ENCODE measurements at regions not wholly inside any gene's neighbourhood (a gene's known extent, or its start where the extent isn't known, plus 50 kb on each side); places are given as distances from the start of the nearest gene placed in this dataset.
"Not testable (repeated sequence)": the region's sequence is repeated elsewhere in the genome, so short reads cannot be mapped to it uniquely, and the experiment has no call there.

DNA sequence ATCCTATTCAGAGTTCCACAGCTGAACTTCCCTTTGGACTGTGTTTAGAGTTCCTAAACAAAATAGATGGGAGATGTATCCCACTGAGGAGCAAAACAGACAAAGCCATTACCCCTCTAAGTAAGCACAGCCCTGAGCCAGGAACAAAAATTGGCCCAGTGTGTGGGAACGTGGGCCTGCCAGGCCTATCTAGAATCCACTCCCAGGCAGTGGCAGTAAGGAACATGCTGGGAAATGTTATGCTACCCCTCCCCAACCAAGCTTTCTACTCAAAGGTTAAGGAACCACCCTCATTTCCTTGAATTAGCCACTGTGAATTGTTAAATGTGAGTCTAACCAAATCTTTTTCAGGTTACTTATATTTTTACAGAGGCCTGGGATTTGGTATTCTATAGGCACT is 405.1 kb upstream of the PTGER4 start:
- no peak for DNase-seq

DNA sequence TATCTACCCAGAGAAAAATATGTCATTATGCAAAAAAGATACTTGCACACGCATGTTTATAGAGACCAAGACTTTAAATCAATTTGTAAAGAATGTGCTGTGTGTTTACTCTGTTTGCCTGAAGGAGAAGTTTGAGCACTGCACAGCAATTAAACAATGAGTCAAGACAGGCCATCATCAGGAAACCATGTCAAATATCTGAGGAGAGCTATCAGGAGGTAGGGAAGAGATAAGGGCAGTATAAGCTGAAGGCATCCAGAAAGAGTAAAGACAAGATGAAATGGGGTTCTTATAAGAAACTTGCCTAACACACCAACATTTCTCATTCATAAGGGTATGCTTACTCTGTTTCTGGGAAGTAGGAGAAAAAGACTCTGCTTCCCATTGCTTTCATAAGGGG is 405.8 kb upstream of the PTGER4 start:
- DNase-seq: no peak

DNA sequence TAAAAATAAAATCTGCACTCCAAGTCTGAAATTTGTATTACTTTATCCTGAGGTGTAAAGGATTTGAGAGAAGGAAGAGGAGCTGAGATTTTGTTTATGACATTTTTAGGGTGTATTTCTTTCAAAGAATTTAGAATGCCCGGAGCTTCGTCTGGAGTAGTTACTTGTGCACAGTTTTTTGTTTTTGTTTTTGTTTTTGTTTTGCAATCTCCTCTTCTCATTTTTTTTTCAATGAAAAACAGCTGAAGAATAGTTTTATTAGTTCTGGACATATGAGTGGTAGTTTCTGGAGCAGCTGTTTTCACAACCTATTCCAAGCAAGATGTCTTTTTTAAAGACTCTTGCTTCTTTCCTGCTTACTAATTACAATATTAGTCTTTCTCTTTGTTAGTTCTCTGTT is 408.2 kb upstream of the PTGER4 start:
- DNase-seq: no peak

DNA sequence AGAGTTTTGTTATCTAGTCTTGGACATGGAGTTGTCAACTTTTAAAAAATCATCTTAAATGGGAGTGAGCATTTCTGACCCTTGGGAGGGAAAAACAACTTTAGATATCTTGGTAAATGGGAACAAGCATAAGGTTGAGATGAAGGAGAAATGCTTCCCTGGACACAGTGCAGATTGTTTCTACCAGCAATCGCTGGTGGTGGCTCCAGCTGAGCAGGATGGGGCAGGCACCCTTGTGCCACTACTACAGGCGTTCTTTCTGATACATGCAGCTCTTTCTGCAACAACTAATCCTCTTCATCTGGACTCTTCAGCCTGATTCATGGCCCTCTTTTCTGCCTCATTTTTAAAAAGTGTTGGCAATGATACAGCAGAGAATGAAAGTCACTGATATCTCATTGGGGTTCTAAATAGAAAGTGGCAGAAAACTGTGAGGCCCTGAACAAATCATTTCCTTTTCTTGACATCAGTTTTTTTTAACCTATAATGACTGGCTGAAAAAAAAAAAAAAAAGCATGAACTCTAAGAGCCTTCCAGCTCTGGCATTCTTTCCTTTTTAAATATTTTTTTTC is 409.4 kb upstream of the PTGER4 start:
- no peak for DNase-seq

DNA sequence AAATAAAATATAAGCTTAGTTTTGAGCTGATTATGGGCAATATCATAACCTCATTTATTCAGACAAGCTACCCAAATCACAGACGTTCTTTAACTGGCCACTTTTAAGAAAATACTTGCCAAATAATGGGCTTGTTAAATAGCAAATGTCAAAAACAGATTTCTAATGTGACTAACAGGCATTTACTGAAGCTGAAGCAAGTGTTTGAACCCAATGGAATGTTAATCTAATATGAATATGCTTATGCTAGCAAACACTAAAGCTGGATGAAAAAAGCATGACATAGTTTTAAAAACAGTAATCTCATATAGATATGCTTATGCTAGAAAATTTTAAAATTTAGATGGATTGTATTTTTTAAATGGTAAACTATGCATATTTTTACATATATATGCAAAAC is 411.6 kb upstream of the PTGER4 start:
- no peak for DNase-seq

DNA sequence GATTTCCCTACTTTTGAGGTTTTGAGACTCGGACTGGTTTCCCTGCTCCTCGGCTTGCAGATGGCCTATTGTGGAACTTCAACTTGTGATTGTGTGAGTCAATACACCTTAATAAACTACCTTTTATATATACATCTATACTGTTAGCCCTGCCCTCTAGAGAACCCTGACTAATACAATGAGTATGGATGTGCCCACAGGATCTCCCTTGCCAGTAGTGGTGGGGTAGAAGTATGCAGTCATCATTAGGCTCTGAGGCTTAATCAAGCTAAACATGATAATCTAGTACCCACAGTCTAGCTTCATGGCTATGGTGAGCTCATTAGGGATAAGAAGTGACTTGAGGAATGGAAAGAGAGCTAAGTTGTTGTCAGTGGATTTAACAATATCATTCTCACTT is 412.8 kb upstream of the PTGER4 start:
- no peak for DNase-seq

DNA sequence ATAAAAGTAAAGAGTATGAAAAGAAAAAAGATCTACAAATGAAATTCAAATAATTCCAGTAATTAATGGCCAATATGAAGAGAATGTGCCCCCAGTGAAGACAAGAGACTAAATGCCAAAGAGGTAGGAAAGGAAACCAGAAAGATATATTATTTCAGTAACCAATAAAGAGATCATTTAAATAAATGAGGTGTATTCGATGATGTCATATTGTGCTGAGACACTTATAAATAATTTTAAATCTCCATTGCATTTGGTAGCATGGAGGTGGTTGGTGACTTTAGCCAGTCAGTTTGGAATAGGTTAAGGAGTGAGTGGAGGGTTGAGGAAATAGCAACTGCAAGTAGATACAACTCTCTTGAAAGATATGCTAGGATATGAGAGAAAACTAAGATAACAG is 417.7 kb upstream of the PTGER4 start:
- no peak for DNase-seq

DNA sequence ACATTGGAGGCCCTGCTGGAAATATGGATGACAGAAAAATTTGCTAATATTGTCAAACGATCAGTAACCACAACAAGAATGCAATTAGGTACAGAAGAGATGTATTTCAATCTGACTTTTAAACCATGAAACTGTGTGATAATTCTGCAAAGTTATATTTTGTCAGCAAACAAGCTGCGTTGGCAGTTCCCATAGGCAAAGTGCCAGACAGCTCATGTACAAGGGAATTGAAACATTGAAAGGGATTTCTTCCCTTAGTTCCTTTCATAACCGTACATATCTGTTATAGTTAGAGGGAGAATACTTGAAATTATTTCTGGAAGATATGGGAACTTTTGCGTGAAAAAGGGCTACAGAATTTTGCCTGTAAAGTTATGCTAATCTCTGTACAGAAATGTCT is 419.4 kb upstream of the PTGER4 start:
- DNase-seq: no peak

DNA sequence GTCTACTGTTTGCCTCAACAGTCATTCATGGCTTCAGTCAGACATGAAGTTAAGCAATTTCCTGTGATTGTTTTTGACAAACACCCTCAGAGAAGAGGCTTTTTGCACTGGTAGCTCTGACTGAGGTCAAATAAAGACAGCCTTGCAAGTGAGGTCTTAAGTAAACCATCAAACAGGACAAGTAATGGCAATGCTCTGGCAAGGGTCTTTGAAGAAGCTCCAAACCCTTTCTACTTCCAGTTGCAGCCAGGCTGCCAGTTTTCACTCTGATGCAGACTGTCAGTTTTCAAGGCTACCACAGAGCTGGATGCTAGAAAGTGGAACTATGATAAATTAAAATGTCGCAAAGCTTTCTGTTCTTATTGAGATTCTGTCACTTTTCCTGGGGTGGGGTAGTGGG is 421.5 kb upstream of the PTGER4 start:
- DNase-seq: no peak

DNA sequence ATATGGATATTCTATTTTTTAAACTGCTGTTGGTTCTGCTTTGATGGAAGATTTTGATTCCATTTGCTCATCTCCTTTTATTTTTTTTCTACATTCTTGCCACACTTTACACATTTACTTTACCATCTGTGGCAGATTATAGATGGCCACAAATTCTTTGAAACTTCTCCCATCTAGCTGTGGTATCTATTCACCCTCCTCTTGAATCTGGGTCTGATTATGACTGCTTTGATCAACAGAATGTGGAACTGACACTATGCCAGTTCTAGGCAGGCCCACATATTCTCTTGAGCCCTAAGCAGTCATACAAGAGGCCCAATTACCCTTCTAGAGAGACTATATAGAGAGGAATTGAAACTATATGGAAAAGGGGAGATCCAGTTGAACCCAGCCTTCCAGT is 439.0 kb upstream of the PTGER4 start:
- no peak for DNase-seq

DNA sequence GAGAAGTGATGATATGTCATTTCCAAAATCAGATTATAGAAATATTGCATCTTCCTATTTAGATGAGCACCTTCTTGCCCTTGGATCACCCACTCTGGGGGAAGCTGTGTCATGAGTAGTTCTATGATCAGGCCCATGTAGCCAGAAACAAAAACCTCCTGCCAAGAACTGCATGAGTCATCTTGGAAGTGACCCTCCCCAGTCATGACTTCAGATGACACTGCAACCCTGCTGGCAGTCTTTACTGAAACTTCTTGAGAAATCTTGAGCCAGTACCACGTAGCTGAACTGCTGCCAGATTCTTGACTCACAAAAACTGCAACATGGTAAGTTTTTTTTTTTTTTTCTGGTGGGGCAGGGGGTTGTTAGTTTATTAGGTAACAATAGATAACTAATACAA is 439.6 kb upstream of the PTGER4 start:
- no peak for DNase-seq

DNA sequence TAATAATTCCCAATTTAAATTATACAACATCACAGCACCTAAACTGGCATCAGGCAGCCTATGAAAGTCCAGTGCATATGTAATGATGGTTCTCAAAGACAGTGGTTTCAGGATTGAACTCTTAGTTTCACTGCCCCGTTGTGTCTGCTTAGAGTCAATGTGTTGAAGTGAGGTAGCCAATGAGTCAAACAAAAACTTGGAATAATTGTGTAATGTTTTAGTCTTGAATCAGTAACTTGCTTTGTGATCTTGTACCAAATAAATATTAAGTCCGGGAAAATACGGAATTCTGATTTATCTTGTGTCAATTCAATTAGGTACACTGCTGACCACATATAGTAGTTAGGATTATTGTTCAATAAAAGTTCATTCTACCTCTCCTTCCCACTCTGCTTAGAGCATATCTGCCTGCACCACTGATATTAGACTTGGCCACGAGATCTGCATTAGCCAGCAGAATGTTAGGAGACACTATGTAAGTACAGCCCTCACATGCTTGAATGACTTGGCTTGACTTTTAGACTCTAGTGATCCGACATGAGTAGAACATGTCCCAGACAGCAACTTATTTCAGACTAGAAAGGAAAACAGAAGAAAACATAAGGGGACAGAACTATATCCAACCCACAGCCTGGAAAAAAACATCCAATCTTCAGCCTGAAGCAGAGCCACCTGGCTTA is 441.5 kb upstream of the PTGER4 start:
- no peak for DNase-seq

DNA sequence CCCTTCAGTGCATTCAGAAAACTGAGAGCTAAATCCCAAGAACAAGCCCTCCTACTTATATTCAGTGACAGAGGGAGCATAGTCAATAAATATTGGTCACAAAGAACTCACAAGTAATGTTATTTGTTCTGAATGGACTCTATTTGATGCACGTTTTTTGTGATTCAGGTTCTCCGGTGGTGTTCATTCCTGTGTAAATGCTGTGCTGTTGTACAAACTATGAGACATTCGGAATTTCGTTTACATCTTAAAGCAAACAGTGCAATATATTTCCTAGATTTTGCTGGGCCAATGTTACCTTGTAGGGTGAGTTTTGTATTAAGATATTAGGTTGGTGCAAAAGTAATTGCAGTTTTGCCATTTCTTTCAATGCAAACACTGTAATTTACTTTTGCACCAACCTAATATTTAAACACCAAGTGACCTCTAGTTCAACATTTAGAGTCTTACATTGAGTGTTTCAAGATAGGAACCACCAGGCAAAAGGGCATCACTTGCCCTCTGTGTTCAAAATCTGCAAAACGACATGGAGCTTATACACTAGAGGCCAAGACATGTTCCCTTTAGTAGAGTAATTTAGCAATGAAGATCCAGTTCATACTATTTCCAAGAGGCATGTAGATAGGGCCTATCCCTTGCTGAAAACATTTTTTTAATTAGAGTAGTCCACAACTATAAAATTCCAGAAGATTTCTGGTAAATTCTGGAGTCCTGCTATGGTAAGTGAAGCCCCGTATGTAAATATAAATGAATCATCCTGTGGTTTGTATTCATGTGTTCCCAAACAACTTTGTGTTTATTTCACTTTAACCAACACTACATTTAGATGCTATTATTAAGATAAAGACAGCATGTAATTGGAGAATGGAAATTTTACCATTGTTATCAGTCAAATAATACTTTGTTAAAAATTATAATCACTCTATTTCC is 444.0 kb upstream of the PTGER4 start:
- DNase-seq: no peak

DNA sequence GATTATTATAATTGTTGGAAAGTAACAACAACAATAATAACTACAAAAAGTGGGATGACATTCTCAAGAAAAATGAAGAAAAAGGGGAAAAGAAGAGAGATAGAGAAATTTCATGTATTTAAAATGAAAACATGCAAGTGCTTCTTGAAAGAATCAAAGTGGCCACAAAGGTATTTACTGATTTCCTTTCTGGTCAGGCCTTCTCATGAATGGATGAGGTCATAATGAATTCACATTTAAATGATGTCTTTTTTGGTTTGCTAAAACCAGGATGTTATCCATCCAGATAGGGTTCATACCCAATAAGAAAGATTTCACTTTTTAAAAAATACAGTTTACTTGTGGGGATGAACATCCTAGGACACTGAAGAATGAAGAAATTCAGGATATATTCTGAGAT is 446.4 kb upstream of the PTGER4 start:
- no peak for DNase-seq

DNA sequence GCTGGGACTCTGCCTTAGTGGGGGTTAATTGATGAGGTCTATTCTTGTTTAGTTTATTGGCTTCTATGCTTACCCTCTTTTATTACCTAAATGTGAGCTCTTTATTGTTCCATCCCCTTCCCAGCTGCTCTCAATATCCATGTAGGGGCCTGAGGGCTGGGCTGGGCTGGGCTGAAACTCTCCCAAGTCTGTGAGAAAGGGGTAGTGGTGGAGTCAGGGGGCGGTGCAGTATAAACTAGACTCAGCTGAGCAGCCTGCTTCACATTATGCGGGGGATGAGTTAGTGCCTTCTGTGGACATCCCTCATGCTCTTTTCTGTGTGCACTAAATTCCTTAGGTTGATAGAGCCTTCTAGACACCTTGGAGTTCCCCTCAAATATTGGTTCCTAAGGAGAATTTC is 451.8 kb upstream of the PTGER4 start:
- no peak for DNase-seq

DNA sequence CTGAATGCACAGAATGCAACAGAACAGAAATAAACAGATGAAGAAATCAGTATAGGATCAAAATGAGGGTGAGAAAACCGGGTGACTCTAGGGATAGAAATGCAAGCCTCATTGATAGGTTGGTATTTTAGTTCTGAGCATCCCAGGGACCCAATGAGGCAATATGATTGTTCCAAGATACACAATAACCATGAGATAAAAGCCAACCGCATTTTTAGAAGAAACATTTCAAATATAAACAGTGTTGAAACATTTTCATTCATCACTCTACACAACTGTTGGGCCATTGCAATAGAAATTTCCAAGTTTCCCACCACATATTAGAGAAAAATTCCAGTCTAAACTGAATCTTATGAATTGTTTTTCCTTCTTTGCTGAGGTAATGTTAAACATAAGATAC is 452.3 kb upstream of the PTGER4 start:
- no peak for DNase-seq

DNA sequence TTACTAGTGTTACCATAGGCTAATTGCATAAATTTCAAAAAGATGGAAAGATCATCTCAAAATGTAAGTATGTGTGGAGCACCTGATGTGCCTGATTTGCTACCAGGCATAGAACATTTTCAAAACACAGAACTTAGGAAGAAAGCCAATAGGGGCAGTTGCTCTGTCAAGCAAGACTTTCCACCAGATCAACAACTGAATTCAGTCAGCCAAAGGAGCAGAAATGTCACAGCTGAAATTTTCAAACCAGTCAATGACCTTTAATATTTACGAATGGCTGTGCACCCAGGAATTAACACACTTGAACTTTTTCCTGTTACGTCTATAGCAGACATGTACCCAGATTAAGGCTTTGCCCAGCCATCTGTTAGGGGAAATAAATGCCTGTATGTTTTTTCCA is 452.8 kb upstream of the PTGER4 start:
- no peak for DNase-seq

DNA sequence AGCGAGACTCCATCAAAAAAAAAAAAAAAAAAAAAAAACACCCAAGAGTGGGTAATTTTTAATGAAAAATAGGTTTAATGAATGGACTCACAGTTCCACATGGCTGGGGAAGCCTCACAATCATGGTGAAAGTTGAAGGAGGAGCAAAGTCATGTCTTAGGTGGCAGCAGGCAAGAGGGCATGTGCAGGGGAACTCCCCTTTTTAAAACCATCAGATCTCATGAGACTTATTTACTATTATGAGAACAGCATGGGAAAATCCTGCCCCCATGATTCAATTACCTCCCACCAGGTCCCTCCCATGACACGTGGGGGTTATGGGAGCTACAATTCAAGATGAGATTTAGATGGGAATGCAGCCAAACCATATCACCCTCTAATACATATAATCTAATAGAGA is 454.6 kb upstream of the PTGER4 start:
- DNase-seq: not testable (repeated sequence)

DNA sequence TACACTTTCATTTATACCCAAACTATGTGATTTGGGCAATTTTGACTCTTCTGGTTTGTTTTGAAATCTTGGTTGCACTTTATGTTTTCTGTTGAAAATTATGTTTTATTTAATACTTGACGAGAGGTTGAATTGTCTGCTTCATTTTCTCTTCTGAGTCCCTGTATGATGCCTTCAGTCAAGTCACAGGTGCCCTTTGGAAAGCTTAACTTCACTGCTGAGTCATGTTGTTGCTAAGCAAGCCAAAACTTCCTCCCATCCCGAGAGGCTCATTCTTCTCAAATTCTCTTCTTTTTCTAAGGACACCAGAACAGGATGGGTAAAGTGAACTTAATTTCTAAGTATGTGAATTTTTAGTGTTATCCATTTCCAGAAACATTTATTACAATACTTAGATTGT is 455.3 kb upstream of the PTGER4 start:
- DNase-seq: no peak

DNA sequence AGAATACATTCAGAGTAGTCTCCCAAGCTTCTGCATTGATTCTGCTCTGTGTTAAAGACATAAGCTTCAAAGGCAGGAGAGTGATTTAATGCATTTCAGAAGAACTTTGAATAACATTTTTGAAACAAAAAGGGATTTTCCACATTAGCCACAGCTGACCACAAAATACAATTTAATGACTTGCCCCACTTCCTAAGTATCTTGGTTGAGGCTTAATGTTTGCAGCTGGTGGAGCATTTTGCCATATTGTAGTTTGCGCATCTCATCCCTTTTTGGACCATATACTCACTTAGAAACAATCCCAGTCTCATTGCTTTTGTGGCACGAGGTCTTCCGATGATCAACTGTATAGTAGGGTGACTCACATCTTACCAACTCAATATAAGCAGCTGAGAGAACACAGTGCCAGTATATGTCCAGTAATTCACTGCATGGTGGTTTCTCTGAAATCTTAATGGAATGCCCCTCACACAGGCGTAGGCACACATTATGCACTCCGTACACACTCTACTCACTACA is 455.8 kb upstream of the PTGER4 start:
- DNase-seq: no peak

DNA sequence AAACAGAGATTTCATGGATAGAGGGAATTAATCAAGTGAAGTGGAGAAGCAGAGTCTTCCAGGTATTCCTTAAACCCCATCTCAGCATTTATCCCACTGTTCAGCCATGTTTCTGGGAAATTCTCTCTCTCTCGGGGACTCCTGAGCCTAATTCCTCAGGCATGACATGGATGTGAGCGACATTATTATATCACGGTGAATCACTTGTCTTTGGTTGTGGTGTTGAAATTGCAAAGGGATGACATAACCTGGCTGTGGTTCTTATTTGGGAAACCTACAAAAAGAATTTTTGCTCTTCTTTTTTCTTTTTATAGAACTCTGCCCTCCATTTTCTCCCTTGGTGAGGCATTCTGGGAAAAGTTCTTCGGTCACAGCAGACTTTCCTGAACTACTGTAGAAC is 457.9 kb upstream of the PTGER4 start:
- DNase-seq: no peak

DNA sequence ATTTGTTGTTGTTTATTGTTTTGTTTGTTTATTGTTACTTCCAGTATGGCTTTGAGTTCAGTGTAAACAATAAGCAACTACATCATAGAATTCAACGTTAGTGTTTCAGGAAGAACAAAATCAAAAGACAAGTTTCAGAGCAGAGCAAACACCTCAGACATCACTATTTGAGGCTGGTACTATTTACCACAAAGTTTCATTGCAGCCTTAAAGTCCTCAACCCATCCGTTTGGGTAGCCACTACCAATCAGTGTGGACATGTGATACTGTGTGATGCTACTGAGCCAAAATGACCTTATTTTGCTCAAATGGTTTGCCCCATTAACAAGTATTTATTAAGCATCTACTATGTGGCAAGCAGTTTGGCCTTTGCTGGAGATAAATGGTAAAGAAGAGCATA is 458.5 kb upstream of the PTGER4 start:
- DNase-seq: no peak

DNA sequence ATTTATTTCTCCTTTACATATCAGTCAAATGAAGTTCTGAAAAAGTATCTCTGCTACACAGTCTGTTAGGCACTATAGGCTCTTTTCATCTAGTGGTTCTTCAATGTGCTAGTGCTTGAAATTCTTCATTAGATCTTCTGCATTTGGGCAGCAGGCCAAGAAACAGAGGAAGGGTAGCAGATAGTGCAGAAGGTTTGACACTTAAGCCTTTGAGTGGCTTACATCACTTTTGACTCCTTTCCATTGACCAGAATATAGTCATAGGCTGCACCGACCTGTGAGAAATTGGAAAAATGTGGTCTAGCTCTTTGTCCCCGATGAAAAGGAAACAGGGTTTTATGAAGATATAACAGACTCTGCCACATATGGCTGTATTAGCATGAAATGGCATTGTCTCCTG is 459.5 kb upstream of the PTGER4 start:
- no peak for DNase-seq

DNA sequence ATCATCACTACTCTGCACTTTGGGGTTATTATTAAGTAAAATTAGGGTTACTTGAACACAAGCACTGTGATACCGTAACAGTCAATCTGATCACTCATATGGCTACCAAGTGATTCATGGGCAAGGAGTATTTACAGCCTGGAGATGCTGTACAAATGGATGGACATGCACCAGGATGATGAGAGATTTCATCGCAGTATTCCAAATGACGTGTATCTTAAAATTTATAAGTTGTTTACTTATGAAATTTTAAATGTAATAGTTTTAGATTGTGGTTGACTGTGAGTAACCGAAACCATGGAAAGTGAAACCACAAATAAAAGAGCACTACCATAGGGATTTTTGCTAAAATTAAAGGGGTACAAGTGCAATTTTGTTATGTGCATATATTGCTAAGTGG is 462.2 kb upstream of the PTGER4 start:
- no peak for DNase-seq
